HCT116 (cell line): ENCODE measurements at regions not wholly inside any gene's neighbourhood (a gene's known extent, or its start where the extent isn't known, plus 50 kb on each side); places are given as distances from the start of the nearest gene placed in this dataset.

Experiments used
- ATAC-seq: fragments of 200-7000 bp; cut with Tn5 transposase; 2 replicates; pipeline ENCODE4 v1.9.1; 2020; ENCODE audit warnings: mild to moderate bottlenecking, moderate library complexity
- BruUV-seq: library from RNA; stranded (reverse); fragments of 400-500 nt; replicated peaks from 2 replicates; lab custom pipeline; 2021; lab: Mats Ljungman, UMichigan
- CTCF ChIA-PET: fragments of 300-600 bp; sonication (Branson Sonifier 250); formaldehyde crosslinking; loops from one replicate; lab custom pipeline; 2021; ENCODE audit warnings: antibody characterized with exemption; lab: Charles Lee
- POLR2A ChIA-PET: fragments of 300-600, 350-600 bp; sonication (Branson Sonifier 250); formaldehyde crosslinking; loops from one replicate; lab custom pipeline; 2021; ENCODE audit warnings: antibody characterized with exemption; lab: Charles Lee
- RAD21 ChIA-PET, 2 experiments: fragments of 300-600 bp; sonication (Branson Sonifier 250); formaldehyde crosslinking; loops; one replicate each; lab custom pipeline; 2023; ENCODE audit warnings: low total read pairs in 2 of 2; ENCODE audit not compliant: uncharacterized antibody in 2 of 2, unreplicated experiment in 2 of 2, low non-redundant PET in 1 of 2; lab: Charles Lee
- DNase-seq: peaks from one replicate; pipeline ENCODE4 v3.0.0-alpha.2; 2010; ENCODE audit warnings: low read depth, low spot score
- H2AFZ ChIP-seq: fragments of 200-600 bp; shearing (Covaris generic), sonication (generic); 2 replicates; pipeline ENCODE4 v1.6.1; 2017; ENCODE audit warnings: low read depth, mixed run types, mixed read lengths, antibody characterized with exemption, low read length; ENCODE audit not compliant: poor library complexity, severe bottlenecking
- H3K27ac ChIP-seq: 2 replicates; pipeline ENCODE4 v1.5.1; 2012; ENCODE audit warnings: low read depth, low read length
- H3K27me3 ChIP-seq: fragments of 200-600 bp; sonication (generic); 2 replicates; pipeline ENCODE4 v1.6.1; 2016; ENCODE audit warnings: mixed run types, low read length, mixed read lengths; ENCODE audit not compliant: insufficient read depth
- H3K36me3 ChIP-seq, 2 experiments: fragments of 200-500 bp in 1 of 2; fragments of 200-600 bp in 1 of 2; sonication (Bioruptor generic) in 1 of 2; sonication (generic) in 1 of 2; 2 replicates each; pipeline versions ENCODE4 v1.5.1 to v1.6.1; 2014 to 2016; ENCODE audit warnings: low read length in 2 of 2, inconsistent platforms in 1 of 2, mixed read lengths in 1 of 2, mixed run types in 1 of 2; ENCODE audit not compliant: insufficient read depth in 2 of 2, control insufficient read depth in 1 of 2
- H3K4me1 ChIP-seq, 2 experiments: fragments of 200-600 bp in 1 of 2; sonication (generic) in 1 of 2; 2 replicates each; pipeline versions ENCODE4 v1.5.1 to v1.6.1; 2012 to 2017; ENCODE audit warnings: low read length in 2 of 2, inconsistent platforms in 1 of 2, mild to moderate bottlenecking in 1 of 2, mixed read lengths in 1 of 2, mixed run types in 1 of 2, moderate library complexity in 1 of 2; ENCODE audit not compliant: insufficient read depth in 2 of 2, control insufficient read depth in 1 of 2
- H3K4me2 ChIP-seq: fragments of 200-600 bp; sonication (generic); 2 replicates; pipeline ENCODE4 v1.6.1; 2017; ENCODE audit warnings: mixed run types, low read length, mixed read lengths
- H3K4me3 ChIP-seq, 2 experiments: fragments of 200-600 bp in 1 of 2; sonication (generic) in 1 of 2; replicated peaks in 1 of 2; 2 replicates each; pipeline ENCODE4 v1.5.1; 2011 to 2016; ENCODE audit warnings: low read length in 2 of 2, control low read depth in 1 of 2, low read depth in 1 of 2, mild to moderate bottlenecking in 1 of 2, mixed read lengths in 1 of 2, mixed run types in 1 of 2
- H3K79me2 ChIP-seq: fragments of 200-600 bp; sonication (generic); 2 replicates; pipeline ENCODE4 v1.6.1; 2017; ENCODE audit warnings: mild to moderate bottlenecking, mixed run types, low read length, moderate library complexity, mixed read lengths; ENCODE audit not compliant: insufficient read depth
- H3K9ac ChIP-seq: fragments of 200-600 bp; sonication (generic); 2 replicates; pipeline ENCODE4 v1.6.1; 2016; ENCODE audit warnings: low read length, mixed read lengths
- H3K9me2 ChIP-seq: fragments of 200-600 bp; sonication (generic), shearing (Covaris generic); 2 replicates; pipeline ENCODE4 v1.6.1; 2017; ENCODE audit warnings: mixed run types, mild to moderate bottlenecking, moderate library complexity; ENCODE audit not compliant: insufficient read depth
- H3K9me3 ChIP-seq, 2 experiments: fragments of 200-500 bp in 1 of 2; fragments of 200-600 bp in 1 of 2; sonication (Bioruptor generic) in 1 of 2; sonication (generic) in 1 of 2; 2 replicates each; pipeline ENCODE4 v1.6.1; 2014 to 2017; ENCODE audit warnings: low read length in 2 of 2, mixed read lengths in 2 of 2, inconsistent platforms in 1 of 2, low read depth in 1 of 2, mild to moderate bottlenecking in 1 of 2, mixed run types in 1 of 2, moderate library complexity in 1 of 2; ENCODE audit not compliant: control insufficient read depth in 1 of 2, insufficient read depth in 1 of 2
- H4K20me1 ChIP-seq: fragments of 200-600 bp; sonication (generic), shearing (Covaris generic); 2 replicates; pipeline ENCODE4 v1.6.1; 2017; ENCODE audit warnings: mixed run types, mild to moderate bottlenecking, moderate library complexity; ENCODE audit not compliant: insufficient read depth
- ATF3 ChIP-seq: IDR thresholded peaks from 2 replicates; pipeline ENCODE4 v1.6.1; 2012
- CBX3 ChIP-seq: IDR thresholded peaks from 2 replicates; pipeline ENCODE4 v1.6.1; 2012; ENCODE audit warnings: low read depth
- CTCF ChIP-seq, 3 experiments: fragments of 200-600 bp in 1 of 3; sonication (generic) in 1 of 3; IDR thresholded peaks in 2 of 3; conservative IDR thresholded peaks in 1 of 3; 2 replicates each; pipeline ENCODE4 v1.5.1; 2012 to 2017; ENCODE audit warnings: low read depth in 2 of 3, low read length in 2 of 3, antibody characterized with exemption in 1 of 3, borderline replicate concordance in 1 of 3, control low read depth in 1 of 3, mild to moderate bottlenecking in 1 of 3, mixed read lengths in 1 of 3, mixed run types in 1 of 3, moderate library complexity in 1 of 3; ENCODE audit not compliant: insufficient read depth in 1 of 3
- EGR1 ChIP-seq: IDR thresholded peaks from 2 replicates; pipeline ENCODE4 v1.6.1; 2012; ENCODE audit warnings: low read depth
- ELF1 ChIP-seq: IDR thresholded peaks from 2 replicates; pipeline ENCODE4 v1.6.1; 2012; ENCODE audit warnings: low read depth, borderline replicate concordance
- EZH2 ChIP-seq: fragments of 200-600 bp; sonication (generic); IDR thresholded peaks from 2 replicates; pipeline ENCODE4 v1.6.1; 2017; ENCODE audit warnings: antibody characterized with exemption, mixed run types
- EZH2phosphoT487 ChIP-seq: fragments of 200-600 bp; IDR thresholded peaks from 2 replicates; pipeline ENCODE4 v1.6.1; 2018; ENCODE audit warnings: antibody characterized with exemption, borderline replicate concordance
- FOSL1 ChIP-seq: IDR thresholded peaks from 2 replicates; pipeline ENCODE4 v1.6.1; 2012; ENCODE audit warnings: low read depth
- JUND ChIP-seq: IDR thresholded peaks from 2 replicates; pipeline ENCODE4 v1.6.1; 2012
- MAX ChIP-seq: IDR thresholded peaks from 2 replicates; pipeline ENCODE4 v1.6.1; 2012
- POLR2A ChIP-seq: IDR thresholded peaks from 2 replicates; pipeline ENCODE4 v1.7.0; 2011; ENCODE audit warnings: borderline replicate concordance; ENCODE audit not compliant: insufficient read depth, insufficient read length; ENCODE audit errors: extremely low read depth
- POLR2AphosphoS5 ChIP-seq: IDR thresholded peaks from 2 replicates; pipeline ENCODE4 v1.6.1; 2011; ENCODE audit warnings: mild to moderate bottlenecking, low read depth, low read length, moderate library complexity
- RAD21 ChIP-seq: IDR thresholded peaks from 2 replicates; pipeline ENCODE4 v1.6.1; 2012; ENCODE audit warnings: low read depth, mild to moderate bottlenecking
- REST ChIP-seq: IDR thresholded peaks from 2 replicates; pipeline ENCODE4 v1.6.1; 2012; ENCODE audit warnings: low read depth
- SIN3A ChIP-seq: IDR thresholded peaks from 2 replicates; pipeline ENCODE4 v1.6.1; 2012; ENCODE audit warnings: low read depth
- SP1 ChIP-seq: IDR thresholded peaks from 2 replicates; pipeline ENCODE4 v1.6.1; 2012; ENCODE audit warnings: low read depth
- SRF ChIP-seq: IDR thresholded peaks from 2 replicates; pipeline ENCODE4 v1.6.1; 2012; ENCODE audit warnings: low read depth
- TCF7L2 ChIP-seq: IDR thresholded peaks from 2 replicates; pipeline ENCODE4 v1.7.0; 2011; ENCODE audit warnings: borderline replicate concordance, inconsistent platforms; ENCODE audit not compliant: insufficient read depth, insufficient read length; ENCODE audit errors: extremely low read depth
- YY1 ChIP-seq: IDR thresholded peaks from 2 replicates; pipeline ENCODE4 v1.6.1; 2011; ENCODE audit warnings: low read length, low read depth, moderate library complexity, mild to moderate bottlenecking; ENCODE audit not compliant: insufficient replicate concordance; ENCODE audit errors: extremely low read depth
- ZFX ChIP-seq: fragments of 450-650 bp; IDR thresholded peaks from 2 replicates; pipeline ENCODE4 v1.6.1; 2017
- intact Hi-C: fragments of 100-400 bp; cut with micrococcal nuclease; formaldehyde crosslinking; loops from 2 replicates; pipeline ENCODE4 v1.10.0; 2022

GRCh38 chr1:239239529-239239928 is 146.8 kb upstream of the CHRM3 start (continued):
- no peak for TF ChIP-seq REST
- no peak for TF ChIP-seq FOSL1

GRCh38 chr1:239237912-239238311 is 148.5 kb upstream of the CHRM3 start:
- Histone ChIP-seq H3K79me2 (no peaks in the 10 kb centered on the region), H4K20me1 (no peaks in the 10 kb centered on the region), H2AFZ (no peak overlapping the region), H3K27me3 (no peaks in the 10 kb centered on the region), H3K4me2 (no peak overlapping the region), H3K9me3 (peaks cover 15 to 18% of the 10 kb centered on the region in 2 experiments; a peak in 2 of 4 replicates), H3K9ac (no peak overlapping the region), H3K4me3 (no peak overlapping the region), H3K27ac (no peak overlapping the region), H3K9me2 (no peaks in the 10 kb centered on the region), H3K4me1 (no peaks in the 10 kb centered on the region), H3K36me3 (no peaks in the 10 kb centered on the region)
- ChIA-PET RAD21 (no interaction called here), CTCF (no interaction called here), POLR2A (no interaction called here)
- ATAC-seq = no peak
- no peak for TF ChIP-seq POLR2A
- TF ChIP-seq YY1 = no peak
- no peak for TF ChIP-seq CBX3
- TF ChIP-seq RAD21 = no peak
- no peak for TF ChIP-seq ZFX
- no peak for TF ChIP-seq EZH2
- TF ChIP-seq MAX = no peak
- no peak for TF ChIP-seq SIN3A
- no peak for TF ChIP-seq JUND
- no peak for TF ChIP-seq SP1
- TF ChIP-seq ATF3 = no peak
- TF ChIP-seq CTCF (IDR thresholded peaks at IDR 0.05 in 2 of 3, conservative IDR thresholded peaks at IDR 0.05 in 1 of 3; ENCODE audit: borderline replicate concordance in 1 of 3, insufficient read depth in 1 of 3, low read depth in 2 of 3, low read length in 2 of 3) = no peak
- no peak for TF ChIP-seq FOSL1
- TF ChIP-seq TCF7L2 = no peak
- no peak for TF ChIP-seq ELF1
- no peak for TF ChIP-seq POLR2AphosphoS5
- TF ChIP-seq EGR1 = no peak
- TF ChIP-seq SRF = no peak
- no peak for TF ChIP-seq EZH2phosphoT487
- DNase-seq = no peak
- intact Hi-C loops = no loop called here
- no TSS peak for BruUV-seq
